ENCODE measurements at regions not wholly inside any gene's neighbourhood (a gene's known extent, or its start where the extent isn't known, plus 50 kb on each side); places are given as distances from the start of the nearest gene placed in this dataset.
A peak's percentile ranks its signal among the peaks of the same experiment; 100 is the strongest.
"Not testable (repeated sequence)": the region's sequence is repeated elsewhere in the genome, so short reads cannot be mapped to it uniquely, and the experiment has no call there.

DNA sequence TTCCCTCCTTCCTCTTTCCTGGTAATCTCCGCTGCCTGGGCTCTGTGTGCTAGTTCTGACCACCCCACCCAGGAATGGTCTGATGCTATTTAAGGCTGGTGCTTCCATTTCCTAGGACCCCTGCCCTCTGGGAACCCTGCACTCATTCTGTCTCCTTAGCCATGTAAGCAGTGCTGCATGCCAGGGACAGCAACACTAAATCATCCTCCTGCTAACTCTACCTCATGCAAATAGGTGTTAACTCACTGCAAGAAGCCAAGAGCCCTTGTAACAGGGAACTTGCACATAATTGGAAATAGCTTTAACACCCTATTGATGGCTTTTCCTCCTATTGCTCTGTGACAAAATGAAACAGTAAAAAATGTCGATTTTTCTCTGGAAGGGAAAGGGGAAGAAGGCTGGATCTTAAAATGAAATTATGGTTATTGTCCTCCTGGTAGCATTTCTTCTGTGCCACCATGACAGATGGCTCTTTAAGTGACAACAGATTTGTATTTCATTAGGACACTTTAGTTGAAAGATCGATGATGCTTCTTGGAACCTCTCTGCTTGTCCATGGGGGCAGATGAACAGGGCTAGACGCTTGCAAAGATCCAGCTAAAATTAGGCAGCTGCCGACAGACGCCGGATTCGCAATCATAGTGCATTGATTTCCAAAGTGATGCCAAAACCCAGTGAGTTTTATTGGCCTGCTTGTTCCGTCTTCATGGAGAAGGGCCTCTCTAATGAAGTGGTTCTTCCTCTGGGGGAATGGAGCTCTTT lies 551.7 kb downstream of the MATN1 start:
- DNase-seq = no peak

DNA sequence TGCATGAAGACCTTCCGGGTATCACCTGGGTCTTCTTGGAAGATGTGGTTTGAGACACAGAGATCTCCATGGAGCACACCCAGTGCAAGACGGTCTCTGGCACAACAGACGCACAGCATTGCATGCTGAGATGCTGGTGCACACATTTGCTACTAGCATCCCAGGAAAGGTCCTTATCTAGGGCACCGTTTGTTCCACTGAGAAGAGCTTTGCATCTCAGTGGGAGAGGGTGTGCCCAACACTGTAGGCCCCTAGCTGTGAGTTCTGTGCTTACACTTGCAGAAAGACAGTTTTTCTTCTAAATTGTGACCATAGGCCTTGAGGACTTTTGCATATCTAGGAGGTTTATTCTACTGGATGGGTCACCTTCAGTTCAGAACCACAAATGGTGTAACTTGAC lies 554.1 kb downstream of the MATN1 start:
- no peak for DNase-seq

DNA sequence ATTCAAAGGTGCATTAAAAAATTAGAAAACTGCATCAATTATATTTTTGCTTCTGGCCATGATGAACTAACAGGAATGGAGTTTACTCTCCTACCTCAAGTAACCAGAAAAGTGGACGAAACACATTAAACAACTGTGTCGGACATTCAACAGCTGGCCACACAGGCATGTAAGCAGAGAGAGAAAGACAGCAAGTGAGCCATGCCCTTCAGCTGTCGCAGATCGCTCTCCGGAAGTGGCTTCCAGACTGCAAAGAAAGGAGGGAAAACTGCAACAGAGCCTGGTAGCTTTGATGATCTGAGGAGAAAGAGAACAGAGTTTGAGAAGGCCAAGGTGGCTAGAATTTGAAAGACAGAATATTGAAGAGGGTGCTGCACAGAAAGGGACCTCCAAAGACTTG lies 557.2 kb downstream of the MATN1 start:
- DNase-seq = peak; percentile 11

DNA sequence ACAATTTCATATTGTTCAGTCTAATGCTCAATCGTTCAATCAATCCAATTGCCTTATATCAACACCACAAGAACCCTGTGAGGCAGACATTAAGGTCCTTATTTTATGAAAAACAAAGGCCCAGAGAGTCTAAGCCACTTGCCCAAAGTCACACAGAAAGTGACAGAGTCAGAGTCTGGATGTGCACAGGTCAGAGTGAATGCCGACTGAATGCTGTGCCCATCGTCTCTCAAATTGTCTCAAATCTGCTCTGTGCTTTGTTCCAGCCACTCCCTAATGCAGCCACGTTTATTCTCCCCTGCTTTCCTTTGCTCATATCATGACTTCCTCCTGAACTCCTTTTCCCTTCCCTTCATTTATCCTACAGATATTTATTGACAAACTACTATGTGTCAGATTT lies 558.3 kb downstream of the MATN1 start:
- DNase-seq = no peak

DNA sequence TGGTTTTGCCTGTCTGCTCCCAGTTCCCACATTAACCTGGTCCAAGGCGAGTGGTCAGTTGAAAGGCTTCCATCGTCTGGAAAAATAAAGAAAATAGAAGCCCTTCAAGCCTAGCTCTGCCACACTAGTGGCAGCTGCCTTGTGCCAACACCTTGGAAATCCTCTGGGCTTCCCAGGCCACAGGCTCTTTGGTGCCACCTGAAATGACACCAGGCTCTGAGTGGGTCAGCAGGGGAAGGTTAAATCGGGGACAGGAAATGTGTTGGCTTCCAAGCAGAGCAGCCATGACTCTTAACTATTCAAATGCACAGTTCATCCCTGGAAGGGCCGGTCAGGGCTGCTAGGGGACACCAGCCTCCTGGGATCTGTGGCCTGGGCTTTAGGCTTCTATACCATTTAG lies 558.7 kb downstream of the MATN1 start:
- no peak for DNase-seq

DNA sequence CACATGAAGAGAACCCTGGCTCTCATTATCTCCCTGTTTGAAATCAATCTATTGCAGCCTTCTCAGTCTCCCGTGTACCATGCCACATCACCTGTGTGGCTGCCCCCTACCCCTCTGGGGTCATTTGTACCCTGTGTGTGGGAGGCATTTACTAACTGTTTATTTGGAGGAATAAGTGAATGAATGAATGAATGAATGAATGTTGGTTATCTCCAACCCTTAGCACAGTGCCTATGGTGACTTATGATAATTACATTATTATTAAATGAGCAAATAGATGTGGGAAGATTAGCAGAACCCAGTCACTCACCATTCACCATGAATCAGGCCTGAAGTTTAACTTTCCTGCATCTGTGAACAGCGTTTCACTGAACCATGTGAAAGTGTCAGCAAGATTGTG lies 560.8 kb downstream of the MATN1 start:
- no peak for DNase-seq

DNA sequence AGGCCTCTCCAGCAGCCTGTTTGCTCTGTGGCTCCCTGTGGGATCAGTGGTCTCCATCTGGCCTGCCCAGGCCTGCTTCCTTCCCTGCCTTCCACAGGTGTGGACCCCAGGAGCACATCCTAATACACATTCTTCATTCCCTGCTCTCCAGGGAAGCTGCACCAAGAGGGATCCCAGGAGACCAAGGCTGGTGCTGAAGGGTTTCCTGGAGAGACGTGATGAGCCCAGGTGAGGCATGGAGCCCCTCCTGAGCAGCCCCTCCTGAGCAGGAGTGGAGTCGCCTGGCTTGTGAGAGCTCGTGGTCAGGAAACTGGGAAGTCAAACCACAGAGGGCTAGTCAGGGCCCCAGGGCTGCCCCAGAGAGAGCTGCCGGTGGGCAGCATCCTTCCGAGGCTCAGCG lies 561.4 kb downstream of the MATN1 start:
- DNase-seq = no peak

DNA sequence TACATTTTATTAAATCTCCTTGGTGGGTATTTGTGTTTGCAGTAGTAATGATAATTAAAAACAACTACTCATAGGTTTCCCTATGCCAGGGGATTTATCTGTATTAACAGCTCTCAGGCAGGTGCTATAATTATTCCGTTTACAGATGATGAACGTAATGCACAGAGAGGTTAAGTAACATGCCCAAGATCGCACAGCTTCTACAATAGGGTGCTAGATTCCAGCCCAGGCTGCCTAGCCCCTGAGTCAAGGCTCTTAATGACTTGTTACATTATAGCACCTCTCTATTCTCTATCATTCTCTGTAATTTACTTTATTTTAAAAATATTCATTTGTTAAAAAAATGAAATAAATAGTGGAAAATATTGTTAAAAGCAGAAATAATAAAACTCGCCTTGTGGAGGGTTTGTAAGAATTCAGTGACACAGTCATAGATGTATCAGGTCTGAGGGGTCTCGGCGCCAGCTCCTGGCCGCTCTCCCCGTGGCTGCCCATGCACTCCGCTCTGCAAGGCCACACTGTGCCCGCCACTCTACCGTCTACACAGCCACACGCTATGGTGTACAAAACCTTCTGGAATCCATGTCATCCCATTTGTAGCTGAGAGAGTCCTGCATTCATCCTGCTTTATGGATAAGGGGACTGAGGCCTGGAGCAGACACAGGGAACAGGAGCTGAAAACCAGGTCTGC lies 562.2 kb downstream of the MATN1 start:
- DNase-seq = no peak

DNA sequence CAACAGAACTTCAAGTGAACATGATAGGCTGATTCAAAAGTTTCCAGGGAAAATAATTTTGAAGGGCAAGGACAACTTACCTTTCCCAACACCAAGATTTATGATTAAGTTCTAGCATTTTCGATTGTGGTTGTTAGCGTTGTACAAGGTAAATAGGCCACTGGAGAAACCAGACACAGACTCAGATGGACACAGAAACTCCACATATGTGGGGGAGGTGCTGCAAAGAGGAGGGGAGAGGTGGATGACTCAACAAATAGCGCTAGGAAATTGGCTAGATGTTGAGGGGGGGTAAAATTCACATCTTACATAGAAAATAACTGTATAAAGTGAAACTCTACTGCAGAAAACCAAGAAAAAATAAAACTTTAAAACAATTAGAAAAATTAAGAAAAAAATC lies 564.4 kb downstream of the MATN1 start:
- no peak for DNase-seq

DNA sequence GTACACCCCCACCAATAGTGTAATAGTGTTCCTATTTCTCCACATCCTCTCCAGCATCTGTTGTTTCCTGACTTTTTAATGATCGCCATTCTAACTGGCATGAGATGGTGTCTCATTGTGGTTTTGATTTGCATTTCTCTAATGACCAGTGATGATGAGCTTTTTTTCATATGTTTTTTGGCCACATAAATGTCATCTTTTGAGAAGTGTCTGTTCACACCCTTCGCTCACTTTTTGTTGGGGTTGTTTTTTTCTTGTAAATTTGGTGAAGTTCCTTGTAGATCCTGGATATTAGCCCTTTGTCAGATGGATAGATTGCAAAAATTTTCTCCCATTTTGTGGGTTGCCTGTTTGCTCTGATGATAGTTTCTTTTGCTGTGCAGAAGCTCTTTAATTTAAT lies 567.7 kb downstream of the MATN1 start:
- not testable (repeated sequence) for DNase-seq

DNA sequence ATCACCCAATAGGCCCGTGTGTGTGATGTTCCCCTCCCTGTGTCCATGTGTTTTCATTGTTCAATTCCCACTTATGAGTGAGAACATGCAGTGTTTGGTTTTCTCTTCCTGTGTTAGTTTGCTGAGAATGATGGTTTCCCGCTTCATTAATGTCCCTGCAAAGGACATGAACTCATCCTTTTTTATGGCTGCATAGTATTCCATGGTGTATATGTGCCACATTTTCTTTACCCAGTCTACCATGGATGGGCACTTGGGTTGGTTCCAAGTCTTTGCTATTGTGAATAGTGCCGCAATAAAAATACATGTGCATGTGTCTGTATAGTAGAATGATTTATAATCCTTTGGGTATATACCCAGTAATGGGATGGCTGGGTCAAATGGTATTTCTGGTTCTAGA lies 568.1 kb downstream of the MATN1 start:
- DNase-seq = not testable (repeated sequence)

DNA sequence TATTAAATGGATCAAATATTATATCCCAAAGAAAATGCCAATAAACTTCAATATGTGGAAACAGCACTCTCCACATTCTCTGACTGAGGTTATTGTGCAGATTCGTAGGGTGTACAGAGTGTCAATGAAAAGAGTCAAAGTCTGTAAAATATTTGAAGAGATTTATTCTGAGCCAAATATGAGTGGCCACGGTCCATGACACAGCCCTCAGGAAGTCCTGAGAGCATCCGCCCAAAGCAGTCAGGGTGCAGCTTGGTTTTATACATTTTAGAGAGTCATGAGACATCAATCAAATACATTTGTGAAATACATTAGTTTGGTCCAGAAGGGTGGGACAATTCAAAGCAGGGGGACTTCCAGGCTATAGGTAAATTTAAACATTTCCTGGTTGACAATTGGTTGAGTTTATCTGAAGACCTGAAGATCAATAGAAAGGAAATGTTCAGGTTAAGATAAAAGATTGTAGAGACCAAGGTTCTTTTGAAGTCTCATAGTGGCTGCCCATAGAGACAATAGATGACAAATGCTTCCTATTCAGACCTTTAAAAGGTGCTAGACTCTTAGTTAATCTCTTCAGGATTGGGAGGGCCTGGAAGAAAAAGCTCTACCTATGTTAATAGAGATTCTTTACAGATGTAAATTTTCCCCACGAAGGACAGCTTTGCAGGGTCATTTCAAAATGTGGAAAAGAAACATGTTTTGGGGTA lies 569.5 kb downstream of the MATN1 start:
- DNase-seq = no peak

DNA sequence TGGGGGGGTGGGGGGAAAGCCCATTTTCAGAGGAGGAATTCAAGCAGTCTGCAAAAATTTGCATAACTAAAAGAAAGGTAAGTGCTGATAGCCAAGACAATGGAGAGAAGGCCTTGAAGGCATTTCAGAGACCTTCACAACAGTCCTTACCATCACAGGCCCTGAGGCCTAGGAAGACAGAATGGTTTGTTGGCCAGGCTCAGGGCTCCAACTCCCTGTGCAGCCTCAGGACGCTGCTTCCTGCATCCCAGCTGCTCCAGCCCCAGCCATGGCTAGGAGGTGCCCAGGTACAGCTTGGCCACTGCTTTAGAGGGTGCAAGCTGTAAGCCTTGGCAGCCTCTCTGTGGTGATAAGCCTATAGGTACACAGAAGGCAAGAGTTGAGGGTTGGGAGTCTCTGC lies 571.6 kb downstream of the MATN1 start:
- DNase-seq = no peak

DNA sequence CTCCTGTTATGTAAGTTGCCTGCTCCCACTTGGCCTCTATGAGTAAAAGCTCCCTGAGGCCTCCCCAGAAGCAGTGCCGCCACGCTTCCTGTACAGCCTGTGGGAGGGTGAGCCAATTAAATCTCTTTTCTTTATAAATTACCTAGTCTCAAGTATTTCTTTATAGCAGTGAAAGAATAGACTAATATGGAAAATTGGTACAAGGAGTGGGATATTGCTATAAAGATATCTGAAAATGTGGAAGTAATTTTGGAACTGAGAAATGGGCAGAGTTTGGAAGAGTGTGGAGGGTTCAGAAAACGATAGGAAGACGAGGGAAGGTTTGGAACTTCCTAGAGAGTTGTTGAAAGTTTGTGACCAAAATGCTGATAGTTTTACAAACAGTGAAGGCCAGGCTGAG lies 572.3 kb downstream of the MATN1 start:
- no peak for DNase-seq

DNA sequence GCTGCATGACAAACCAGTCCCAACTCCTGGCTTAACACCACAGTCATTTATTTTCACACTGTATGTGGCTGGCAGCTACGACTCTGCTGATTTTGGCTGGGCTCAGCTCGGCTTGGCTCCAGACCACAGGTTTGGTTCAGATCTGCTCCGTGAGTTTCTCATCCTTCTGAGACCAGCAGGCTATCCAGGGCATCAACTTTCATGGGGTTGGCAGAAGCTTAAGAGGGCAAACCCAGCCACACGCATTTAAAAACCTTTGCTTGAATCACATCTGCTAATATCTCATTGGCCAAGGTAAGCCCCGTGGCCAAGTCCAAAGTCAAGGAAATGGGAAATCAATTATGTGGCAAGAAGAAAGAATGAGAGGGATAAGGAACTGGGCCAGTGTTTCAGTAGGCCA lies 574.2 kb downstream of the MATN1 start:
- peak; percentile 7 for DNase-seq

DNA sequence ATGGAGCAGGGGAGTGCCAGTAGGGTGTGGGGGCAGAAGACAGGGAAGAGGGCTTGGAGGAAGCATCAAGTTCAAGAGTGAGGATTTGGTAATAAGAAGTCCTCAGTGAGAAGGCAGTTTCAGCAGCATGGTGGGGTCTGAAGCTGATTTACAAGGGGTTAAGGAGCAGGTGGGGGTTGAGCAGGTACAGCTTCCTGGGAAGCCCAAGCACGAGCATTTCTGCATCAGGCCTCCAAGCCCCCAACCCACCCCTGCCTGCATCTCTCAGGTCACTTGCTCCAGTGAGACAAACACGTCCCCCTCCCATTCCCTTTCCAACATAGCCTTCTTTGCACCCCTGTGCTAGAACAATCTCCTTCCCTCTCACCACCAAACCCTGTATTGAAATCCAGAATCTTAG lies 574.7 kb downstream of the MATN1 start:
- DNase-seq = no peak

DNA sequence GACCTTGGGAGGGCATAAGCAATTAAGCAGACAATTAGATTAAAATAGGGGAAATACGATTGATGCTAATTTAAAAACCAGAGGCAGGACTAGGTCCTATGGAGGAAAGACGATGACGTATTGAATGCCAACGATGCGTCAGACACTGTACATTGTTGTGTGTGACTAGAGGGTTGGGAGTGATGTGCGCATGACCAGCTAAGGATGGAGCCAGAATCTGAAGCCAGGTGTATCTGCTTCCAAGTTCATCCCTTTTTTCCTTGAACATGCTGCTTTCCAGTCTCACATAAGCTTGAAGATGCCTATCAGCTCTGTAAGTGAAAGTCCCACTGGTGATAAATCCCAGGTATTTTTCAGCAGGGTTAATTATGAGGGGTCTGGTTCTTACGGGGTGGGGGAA lies 576.2 kb downstream of the MATN1 start:
- no peak for DNase-seq

DNA sequence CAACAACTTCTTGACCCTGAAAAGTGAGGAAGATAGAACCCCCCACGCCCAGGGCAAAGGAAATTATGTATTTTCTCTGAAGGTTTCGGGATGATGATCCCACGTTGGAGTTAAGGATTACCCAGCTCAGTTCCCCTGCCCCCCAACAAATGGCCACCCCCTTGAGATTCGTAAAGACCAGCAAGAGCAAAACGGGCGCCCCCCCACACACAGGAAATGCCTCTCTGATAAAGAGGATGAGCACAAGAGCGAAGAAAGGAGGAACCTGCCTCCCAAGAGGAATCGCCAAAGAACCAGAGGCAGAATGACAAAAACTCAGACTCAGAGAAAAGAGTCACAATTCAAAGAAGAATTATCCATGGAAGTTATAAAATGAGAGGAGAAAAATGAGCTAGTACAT lies 576.9 kb downstream of the MATN1 start:
- no peak for DNase-seq

DNA sequence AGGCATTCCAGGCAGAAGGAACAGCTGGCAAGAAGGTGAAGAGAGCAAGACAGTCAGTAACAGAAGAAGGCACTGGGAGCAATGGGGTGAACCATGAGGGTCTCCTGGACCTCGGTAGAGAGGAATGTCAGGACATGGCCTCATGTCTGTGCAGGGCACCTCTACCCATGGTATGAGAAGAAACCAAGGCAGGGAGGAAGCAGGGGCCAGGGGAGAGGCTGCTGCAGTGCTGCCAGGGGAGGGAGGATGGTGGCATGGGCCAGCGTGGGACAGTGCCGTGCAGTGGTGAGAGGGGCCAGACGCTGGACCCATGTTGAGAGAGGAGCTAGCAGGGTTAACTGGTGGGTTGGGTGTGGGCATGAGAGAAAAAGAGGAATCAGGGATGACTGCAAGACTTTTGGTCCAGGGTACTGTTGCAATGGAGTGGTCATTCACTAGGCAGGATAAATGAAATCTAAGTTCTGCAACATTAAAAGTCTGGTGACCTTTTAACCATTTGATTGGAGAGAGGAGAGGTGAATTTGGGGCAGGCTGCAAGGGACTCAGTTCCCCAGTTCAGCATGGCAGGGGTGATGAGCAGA lies 577.6 kb downstream of the MATN1 start:
- no peak for DNase-seq

DNA sequence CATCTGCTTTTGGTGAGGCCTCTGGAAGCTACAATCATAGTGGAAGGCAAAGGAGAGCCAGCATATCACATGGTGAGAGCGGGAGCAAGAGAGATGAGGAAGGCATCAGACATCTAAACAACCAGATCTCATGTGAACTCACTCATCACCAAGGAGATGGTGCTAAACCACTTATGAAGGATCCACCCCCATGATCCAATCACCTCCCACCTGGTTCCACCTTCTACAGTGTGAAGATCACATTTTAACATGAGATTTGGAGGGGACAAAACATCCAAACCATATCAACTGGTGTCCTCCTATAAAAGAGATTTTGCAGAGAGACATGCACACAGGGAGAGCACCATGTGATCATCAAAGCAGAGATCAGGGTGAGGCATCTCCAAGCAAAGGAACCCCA lies 578.6 kb downstream of the MATN1 start:
- DNase-seq = no peak

DNA sequence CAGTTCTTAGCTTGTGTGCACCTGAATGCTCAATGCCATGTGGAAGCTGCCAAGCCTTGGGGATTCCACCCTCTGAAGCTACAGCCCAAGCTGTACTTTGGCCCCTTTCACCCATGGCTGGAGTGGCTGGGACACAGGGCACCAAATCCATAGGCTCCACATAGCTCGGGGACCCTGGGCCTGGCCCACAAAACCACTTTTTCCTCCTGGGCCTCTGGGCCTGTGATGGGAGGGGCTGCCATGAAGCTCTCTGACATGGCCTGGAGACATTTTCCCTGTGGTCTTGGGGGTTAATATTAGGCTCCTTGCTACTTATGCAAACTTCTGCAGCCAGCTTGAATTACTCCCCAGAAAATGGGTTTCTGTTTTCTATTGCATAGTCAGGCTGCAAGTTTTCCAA lies 579.9 kb downstream of the MATN1 start:
- no peak for DNase-seq

DNA sequence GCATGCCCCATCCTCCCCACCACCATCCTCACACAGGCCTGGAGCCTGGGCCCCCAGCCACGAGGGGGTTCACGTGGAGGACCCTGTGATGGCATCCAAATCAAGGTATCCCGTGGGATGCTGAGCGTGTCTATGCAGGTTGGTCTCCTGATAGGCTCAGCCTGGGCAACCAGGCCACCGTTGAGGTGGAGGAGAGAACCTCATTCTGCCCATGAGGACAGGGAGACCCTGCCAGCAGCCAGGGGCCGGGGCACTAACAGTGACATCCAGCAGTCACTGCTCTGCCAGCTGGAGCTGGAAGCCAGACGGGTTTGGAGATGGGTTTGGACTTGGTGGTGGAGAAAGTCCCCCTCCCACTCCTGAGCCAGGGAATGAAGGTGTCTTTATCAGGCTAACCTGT lies 582.8 kb downstream of the MATN1 start:
- DNase-seq = no peak

DNA sequence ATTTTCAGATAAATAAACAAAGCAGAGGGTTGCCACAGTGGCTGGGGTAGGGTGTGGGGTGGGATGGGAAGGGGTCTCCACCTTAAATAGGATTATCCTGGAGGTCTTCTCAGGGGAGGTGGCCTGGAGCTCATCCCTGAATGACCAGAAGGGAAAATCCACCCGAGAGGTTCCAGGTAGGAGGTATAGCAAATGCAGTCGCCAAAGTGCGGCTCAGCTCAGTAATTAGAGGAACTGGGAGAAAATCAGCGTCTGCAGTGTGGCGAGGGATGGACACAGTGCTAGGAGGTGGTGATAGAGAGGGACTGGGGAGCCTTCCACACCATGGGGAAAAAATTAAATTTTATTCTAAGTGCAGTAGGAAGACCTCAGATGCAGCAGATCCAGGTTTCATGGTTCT lies 584.5 kb downstream of the MATN1 start:
- DNase-seq = no peak

DNA sequence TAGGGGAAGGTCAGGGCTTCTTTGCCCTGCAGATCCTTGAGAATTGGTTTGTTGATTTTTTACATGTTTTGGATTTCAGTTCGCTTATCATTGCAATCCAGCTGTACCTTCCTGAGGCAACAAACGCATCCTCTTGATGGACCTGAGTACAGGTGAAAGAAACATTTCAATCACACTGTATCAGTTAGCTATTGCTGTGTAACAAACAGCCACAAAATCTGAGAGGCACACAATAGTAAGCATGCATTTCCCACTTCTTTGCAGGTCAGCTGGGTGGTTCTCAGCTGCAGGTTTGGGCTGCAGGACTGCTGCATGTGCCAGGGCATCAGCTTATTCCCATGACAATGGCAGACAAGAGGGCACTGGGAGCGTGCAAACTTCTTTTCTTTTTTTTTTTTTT lies 586.4 kb downstream of the MATN1 start:
- DNase-seq = no peak

Measured in hindlimb muscle (tissue), 1 donor.